GM06990 (cell line): ENCODE measurements at regions not wholly inside any gene's neighbourhood (a gene's known extent, or its start where the extent isn't known, plus 50 kb on each side); places are given as distances from the start of the nearest gene placed in this dataset.

Source experiments
- DNase-seq: peaks from one replicate; pipeline ENCODE4 v3.0.0-alpha.2; 2011; ENCODE audit not compliant: insufficient read length; ENCODE audit errors: extremely low read depth
- H3K27me3 ChIP-seq: replicated peaks from 2 replicates; pipeline ENCODE4 v1.6.0; 2011; ENCODE audit warnings: low read length; ENCODE audit not compliant: control insufficient read depth, insufficient read depth
- H3K36me3 ChIP-seq: 2 replicates; pipeline ENCODE4 v1.5.1; 2011; ENCODE audit warnings: low read length; ENCODE audit not compliant: control insufficient read depth, insufficient read depth
- H3K4me3 ChIP-seq: replicated peaks from 2 replicates; pipeline ENCODE4 v1.5.1; 2011; ENCODE audit warnings: low read depth, mild to moderate bottlenecking, control low read depth, low read length
- TF ChIP-seq, protein P1 (sequence below): IDR thresholded peaks from 2 replicates; pipeline ENCODE4 v1.5.1; 2011; ENCODE audit warnings: low read length, control low read depth, mild to moderate bottlenecking, inconsistent platforms; ENCODE audit not compliant: insufficient read depth, poor library complexity, severe bottlenecking

DNA sequence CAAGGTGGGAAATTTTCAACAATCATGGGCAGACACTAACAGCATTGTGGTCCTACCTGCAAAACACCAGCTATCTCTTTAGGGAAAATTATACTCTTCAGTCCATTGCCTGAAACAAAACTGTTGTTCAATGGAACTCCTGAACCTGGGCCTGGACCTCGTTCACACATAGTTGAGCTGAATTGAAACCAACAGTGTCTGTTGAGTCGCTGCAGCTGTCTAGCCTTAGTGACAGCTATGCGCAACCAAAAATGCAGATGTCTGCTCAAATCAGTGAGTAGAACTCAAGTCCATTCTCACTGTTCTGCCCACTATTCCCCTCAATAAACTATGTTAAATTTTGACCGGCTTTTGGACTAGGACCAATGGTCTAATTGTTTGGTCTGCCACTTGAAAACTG lies 286.2 kb downstream of the TFAP2A start:
- Histone ChIP-seq H3K36me3 (no peaks in the 10 kb centered on the region), H3K4me3 (no peak overlapping the region), H3K27me3 (no peaks in the 10 kb centered on the region)
- TF ChIP-seq, protein P1, sequence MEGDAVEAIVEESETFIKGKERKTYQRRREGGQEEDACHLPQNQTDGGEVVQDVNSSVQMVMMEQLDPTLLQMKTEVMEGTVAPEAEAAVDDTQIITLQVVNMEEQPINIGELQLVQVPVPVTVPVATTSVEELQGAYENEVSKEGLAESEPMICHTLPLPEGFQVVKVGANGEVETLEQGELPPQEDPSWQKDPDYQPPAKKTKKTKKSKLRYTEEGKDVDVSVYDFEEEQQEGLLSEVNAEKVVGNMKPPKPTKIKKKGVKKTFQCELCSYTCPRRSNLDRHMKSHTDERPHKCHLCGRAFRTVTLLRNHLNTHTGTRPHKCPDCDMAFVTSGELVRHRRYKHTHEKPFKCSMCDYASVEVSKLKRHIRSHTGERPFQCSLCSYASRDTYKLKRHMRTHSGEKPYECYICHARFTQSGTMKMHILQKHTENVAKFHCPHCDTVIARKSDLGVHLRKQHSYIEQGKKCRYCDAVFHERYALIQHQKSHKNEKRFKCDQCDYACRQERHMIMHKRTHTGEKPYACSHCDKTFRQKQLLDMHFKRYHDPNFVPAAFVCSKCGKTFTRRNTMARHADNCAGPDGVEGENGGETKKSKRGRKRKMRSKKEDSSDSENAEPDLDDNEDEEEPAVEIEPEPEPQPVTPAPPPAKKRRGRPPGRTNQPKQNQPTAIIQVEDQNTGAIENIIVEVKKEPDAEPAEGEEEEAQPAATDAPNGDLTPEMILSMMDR: no peak
- no peak for DNase-seq

DNA sequence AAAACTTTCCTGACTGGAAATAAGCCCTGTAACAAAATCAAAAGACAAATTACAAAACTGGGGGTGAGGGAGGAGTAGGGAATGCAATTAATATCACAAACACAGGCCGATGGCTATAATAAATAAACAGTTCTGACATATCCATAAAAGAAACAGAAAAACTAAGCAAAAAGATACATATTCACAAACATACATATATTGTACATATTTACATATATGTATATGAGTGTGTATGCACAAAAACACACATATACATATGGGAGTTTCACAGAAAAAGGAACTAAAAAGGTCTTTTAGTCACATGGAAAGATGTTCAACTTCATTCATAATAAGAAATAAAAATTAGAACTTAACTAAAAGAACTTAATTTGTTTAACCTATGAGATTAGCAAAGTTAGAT lies 292.7 kb downstream of the TFAP2A start:
- TF ChIP-seq, protein P1: no peak

DNA sequence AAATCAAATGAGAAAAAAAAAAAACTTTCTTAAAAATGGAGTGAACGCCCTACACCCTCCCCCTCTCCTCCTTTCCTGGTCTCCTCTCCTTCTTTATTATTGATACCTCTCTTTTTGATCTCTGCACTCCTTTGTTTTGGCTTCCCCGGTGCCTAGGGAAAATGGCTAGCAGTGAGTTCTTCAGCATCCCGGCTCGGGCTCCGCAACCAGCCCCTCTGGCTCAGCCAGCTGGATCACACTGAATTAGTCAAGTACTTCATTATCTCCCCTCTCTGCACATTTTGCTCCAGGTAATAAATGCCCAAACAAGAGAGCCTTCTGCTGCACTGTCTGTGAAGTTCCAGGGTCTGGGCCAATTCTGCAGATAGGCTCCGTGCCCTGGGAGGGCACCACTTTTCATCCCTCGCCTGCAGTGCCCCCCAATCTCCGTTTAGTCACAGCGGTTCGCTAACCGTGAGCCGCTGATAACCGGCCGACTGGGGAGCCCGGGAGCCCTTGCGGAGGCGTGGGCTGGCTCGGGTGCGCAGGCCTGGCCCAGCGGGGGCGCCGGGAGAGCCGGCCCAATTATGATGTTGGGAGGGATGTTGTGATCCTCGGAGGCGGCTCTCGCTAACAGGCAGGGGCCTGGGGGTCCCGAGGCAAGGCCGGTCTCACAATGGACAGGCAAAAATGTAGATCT lies 301.9 kb downstream of the TFAP2A start:
- Histone ChIP-seq H3K27me3 (no peaks in the 10 kb centered on the region), H3K36me3 (no peaks in the 10 kb centered on the region), H3K4me3 (no peak overlapping the region)
- TF ChIP-seq, protein P1: no peak
- no peak for DNase-seq

More for the DNA sequence above, 292.7 kb downstream of the TFAP2A start:
- DNase-seq: no peak
- Histone ChIP-seq H3K36me3 (no peaks in the 10 kb centered on the region), H3K4me3 (no peak overlapping the region), H3K27me3 (no peaks in the 10 kb centered on the region; the same call in 1 of the 2 replicates)

DNA sequence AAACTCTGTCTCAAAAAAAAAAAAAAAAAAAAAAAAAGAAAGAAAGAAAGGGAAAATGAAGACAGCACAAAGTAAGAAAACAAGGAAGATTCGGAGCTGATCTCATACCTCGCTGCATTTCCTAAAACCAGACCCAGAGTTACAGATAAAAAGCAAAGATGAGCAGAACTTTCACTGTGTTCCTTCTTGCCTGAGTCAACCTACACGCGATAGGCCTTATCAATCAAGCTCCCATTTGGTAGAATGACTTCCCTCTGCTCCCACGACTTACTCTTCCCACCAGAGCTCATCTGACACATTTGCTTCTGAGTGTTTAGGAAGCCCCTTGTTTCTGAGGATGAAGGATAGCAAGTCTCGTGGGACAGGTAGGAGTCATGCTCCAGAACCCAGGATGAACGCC lies 302.9 kb downstream of the TFAP2A start:
- no peaks in the 10 kb centered on the region for H3K27me3 ChIP-seq
- TF ChIP-seq, protein P1: no peak
- no peak overlapping the region for H3K4me3 ChIP-seq
- DNase-seq: no peak
- no peaks in the 10 kb centered on the region for H3K36me3 ChIP-seq

DNA sequence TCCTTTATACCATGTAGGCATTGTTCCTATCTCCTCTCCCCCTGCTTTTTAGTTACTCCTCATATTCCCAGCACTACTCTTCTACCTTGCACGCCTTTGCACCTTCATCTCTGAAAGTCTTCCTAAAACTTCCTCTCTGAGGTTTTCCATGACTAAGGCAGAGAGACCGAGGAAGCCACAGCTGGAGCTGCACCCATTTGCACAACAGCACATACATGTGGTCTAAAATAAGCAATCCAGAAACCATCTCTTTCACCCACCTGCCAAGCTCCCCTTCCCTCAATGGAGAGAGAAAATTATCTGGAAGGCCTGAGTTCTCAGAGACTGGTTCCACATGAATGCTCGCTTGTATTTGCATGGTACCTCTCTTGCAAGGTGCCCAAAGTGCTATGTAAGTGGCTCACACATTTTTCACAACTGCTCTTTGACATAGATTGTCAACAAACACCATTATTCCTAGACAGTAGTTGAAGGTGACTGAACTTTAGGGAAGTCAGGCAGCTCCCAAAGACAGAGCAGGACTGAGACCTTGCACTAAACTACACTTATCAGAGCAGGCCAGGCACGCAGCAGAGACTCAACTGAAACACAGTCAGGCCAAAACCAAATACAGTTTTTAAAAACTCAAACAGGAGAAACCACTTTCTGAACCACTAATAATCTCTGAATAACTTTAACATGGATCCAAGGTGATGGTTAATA lies 313.2 kb downstream of the TFAP2A start:
- no peaks in the 10 kb centered on the region for H3K36me3 ChIP-seq
- DNase-seq: no peak
- H3K4me3 ChIP-seq: no peak overlapping the region
- TF ChIP-seq, protein P1: no peak
- no peaks in the 10 kb centered on the region for H3K27me3 ChIP-seq
